DLD1 (cell line): ENCODE measurements at regions not wholly inside any gene's neighbourhood (a gene's known extent, or its start where the extent isn't known, plus 50 kb on each side); places are given as distances from the start of the nearest gene placed in this dataset.

Experiments used
- in situ Hi-C: cut with HindIII; loops from 2 replicates; pipeline ENCODE4 v1.10.0; 2017; ENCODE audit warnings: low sequenced_read_pairs

DNA sequence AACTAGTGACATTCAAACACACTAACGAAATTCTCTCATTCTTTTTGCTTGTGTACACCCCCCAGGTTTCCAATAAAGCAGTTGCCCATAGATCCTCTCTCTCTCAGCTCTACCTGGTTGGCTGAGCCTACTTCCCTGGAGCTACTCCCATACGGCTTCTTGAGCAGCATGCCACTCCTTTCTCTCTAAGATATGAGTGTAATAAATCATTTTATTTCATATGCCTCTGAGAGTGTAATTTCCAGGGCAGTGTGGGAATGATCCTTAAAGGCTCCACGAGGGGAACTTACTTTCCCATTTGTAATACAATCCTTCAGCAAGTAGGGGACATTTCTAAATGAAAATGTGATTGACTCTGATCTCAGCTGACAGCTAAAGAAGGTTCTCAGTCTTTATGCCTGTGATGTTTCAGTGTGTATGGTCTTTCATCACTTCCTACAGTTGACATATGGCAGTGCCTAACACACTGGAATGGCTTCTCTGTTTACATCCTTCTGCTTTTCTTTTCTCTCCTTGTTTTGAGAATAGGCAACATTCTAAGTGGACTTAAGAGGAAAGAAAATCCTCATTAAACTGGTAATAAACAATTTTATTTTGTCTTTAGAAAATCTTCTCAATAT lies 1194.3 kb upstream of the CDH8 start:
- in situ Hi-C loops = no loop called here

DNA sequence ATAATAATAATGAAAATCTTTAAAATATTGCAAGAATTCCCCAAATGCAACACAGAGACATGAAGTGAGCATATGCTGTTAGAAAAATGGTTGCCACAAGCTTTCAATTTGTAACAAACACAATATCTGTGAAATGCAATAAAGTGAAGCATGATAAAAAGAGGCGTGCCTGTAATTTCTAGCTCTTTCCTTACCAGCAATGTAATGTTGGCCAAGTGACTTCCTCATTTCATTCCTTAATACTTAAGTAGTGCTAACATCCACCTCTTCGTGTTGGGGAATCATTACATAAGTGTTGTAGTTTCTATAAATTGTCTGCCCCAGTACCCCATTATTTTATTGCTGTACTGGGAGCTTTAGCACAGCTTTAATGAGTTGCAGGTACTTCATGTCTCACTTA lies 1192.0 kb upstream of the CDH8 start:
- in situ Hi-C loops = no loop called here

DNA sequence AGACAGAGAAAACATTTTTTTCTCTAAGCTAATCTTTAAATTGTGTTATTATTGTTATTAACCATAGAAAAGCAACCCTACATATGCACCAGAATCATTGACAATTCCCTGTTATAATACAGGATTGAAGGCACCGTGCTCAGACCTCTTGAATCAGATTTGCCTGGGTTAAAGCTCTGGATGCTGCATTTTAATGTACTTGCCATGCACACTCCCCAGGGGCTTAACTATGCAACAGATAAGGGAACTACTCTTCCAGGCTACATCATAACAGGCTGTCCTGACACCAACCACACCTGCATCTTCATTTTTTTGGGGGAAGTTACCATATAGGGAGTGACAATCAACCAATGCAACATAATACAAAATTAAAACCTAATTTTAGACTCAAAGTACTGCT lies 1187.6 kb upstream of the CDH8 start:
- in situ Hi-C loops = no loop called here

DNA sequence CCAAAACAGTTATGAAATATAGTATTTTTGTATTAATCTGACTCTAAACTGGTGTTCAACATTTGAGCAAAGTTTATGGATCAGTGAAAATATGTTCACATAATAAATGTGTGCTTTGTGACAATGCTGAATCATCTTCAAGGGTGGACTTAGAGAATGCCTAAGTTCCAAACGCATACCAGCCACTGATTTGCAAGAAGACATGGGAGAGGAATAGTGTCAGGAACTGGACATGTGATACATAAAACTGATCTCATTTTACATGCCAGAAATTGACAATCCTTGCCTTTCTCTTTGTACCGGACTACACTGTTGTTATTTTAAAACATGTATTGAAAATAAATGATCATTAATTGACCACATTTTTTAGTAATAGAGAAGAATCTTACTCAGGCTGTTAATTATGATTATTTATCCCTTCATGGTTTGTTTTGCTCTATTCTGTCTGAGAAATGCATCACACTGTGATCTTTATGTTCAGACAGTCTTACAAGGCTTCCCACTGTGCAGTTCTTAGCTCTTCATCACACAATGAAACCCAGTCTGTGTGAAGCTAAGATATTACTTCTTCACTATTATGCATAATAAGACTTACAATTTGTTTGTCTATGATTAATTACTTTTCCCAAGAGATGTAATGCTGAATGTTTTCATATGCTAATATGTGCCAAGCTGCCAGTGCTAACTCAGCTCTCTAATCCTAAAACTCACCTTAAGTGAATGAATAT lies 1180.6 kb upstream of the CDH8 start:
- in situ Hi-C loops = no loop called here

DNA sequence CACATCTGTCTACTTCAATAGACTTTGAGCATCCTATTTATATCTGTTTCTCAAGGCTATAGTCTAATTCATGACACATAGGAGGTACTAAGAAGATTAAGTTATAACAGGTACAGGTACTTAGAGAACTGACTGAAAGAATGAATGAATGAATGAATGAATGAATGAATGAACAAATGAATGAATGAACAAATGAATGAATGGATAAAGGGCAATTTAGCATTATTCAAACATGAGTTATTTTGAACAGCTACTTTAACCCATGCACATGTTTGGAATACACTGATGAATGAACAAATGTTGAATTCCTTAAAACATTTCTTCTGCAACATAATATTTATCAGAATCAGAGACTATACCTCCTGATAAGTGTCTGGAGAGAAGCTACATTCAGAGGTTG lies 1165.6 kb upstream of the CDH8 start:
- in situ Hi-C loops = no loop called here

DNA sequence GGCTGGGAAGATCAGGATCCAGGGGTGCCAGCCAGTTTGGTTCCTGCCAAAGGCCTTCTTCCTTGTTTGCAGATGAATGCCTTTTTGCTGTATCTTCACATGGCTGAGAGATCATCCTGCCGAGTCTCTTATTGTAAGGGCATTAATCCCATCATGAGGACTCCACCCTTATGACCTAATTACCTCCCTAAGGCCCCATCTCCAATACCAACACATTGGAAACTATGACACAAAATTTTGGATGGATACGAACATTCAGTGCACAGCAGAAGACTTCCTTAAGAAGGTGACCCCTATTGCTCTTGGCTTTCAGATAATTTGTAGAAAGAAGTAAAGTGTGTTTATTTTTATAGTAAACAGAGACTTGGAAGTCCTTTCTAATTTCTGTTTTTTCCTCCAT lies 1164.7 kb upstream of the CDH8 start:
- in situ Hi-C loops = no loop called here

GRCh38 chr16:63195336-63195735 lies 1159.1 kb upstream of the CDH8 start:
- in situ Hi-C loops = no loop called here

- in situ Hi-C loops = no loop called here
Measured at GRCh38 chr16:63192980-63193379, 1156.7 kb upstream of the CDH8 start.

DNA sequence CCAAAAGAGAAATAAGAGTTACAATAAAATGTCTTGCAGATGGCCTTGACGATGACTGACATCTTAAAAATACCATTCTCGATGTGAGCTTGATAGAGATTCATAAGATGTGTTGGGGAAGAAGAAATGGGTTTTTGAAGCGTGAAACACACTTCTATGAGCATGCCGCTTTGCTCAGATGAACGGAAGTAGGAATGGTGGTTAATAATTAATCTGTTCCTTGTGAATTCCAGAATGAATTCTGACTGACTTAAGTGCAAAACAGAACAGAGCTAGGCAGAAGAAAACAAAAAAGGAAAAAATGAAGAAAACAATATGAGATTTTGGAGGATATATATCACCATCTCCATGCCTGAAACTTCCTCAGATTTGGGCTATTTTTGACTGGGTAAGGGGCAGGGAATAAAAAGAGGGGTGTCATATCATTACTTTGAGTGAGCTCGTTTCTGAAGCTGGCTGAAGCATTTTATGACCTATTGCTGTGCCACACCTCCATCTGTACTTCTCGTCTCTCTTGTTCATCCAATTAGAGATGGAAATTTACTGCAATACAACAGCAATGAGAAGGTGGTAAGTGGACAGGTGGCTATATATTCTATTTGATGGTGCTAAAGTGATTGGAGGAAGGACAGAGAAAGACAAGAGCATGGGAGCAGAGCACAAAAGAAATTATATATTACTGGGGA lies 1152.0 kb upstream of the CDH8 start:
- in situ Hi-C loops = no loop called here

GRCh38 chr16:63187638-63188037 lies 1151.4 kb upstream of the CDH8 start:
- in situ Hi-C loops = no loop called here

- in situ Hi-C loops = no loop called here
Measured at GRCh38 chr16:63185235-63185780, 1149.1 kb upstream of the CDH8 start.

- in situ Hi-C loops = no loop called here
Measured at GRCh38 chr16:63183743-63184142, 1147.5 kb upstream of the CDH8 start.

DNA sequence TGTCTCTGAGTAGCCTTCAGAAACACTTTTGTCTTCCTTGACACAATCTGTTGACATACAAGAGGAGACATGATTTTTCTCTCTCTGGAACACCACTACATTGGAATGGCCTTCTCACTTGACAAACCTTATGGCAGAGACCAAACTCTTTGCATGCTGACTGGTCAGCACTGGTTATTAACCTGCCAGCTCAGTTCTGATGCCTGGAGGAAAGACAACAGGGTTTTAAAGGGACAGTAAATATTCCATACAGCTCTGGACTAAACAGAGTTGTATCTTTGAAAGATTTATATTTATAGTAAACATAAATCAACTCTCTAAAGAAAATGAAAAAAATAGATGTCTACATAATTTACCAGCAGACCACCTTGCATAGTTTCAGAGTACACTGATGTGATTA lies 1139.1 kb upstream of the CDH8 start:
- in situ Hi-C loops = no loop called here

DNA sequence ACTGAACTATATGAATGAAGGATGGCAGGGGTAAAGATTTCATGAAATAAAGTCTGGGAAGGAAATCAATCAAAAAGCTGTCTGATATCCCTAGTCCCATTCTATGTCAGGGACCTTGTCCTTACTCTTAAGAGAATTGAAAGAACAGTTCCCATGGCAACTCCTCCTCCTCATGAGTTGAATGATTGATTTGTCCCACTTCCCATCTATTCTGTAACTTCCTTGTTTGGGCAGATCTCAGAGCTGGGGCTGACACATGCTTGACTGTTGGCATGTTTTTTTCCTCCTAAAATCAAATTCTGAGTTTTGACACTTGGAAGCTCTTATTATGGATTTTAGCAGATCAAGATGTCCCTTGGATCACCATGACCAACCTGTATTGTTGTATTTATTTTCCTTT lies 1138.6 kb upstream of the CDH8 start:
- in situ Hi-C loops = no loop called here

GRCh38 chr16:63171545-63171944 lies 1135.3 kb upstream of the CDH8 start:
- in situ Hi-C loops = no loop called here

DNA sequence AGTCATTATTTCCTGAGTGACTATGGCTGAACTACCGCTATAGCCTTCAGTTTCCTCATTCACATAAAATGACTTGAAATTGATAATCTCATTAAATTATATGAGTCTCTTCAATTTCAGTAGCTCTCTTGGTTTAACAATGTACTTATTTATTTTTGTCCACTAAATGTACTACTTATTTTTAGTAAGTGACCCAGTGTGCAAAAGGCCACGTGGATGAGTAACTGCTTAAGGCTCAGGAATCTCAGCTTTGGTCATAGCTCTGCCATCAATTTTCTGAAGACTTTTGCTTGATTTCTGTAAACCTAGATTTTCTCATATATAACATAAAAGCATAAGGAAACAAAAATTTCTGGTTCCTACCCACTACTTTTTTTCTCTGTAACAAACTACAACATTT lies 1132.9 kb upstream of the CDH8 start:
- in situ Hi-C loops = no loop called here

GRCh38 chr16:63157818-63158217 lies 1121.6 kb upstream of the CDH8 start:
- in situ Hi-C loops = no loop called here

GRCh38 chr16:63146251-63146650 lies 1110.0 kb upstream of the CDH8 start:
- in situ Hi-C loops = no loop called here

DNA sequence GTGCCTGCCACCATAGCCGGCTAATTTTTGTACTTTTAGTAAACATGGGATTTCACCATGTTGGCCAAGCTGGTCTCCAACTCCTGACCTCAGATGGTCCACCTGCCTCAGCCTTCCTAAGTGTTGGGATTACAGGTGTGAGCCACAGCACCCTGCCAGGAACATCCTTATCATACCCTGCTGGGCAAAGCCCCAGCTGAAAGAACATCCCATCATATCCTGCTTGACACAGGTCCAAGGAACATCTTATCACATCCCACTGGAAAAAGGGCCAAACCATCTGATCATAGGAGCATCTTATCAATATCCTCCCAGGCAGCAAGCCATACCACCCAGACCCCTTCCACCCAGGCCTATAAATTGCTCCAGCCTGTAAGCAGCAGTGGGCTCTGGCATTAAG lies 1109.2 kb upstream of the CDH8 start:
- in situ Hi-C loops = no loop called here

DNA sequence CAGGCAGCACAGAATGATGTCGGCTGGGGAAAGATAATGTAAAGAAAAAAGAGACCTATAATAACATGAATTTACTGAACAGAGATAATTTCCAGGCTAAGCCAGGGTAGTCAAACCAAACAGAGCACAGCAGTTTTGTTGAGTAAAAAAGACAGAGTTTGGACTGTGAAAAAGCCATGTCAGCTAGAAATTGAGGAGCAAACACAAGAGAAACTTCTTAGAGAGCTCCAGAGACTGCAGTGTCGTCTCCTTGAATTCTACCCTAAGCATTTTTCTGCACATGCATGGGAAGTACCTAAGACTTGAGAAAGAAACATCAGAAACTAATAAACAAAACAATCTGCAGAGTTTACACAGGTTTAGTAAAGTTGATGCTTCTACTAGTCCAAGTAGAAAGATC lies 1098.8 kb upstream of the CDH8 start:
- in situ Hi-C loops = no loop called here

GRCh38 chr16:63131503-63131902 lies 1095.3 kb upstream of the CDH8 start:
- in situ Hi-C loops = no loop called here

DNA sequence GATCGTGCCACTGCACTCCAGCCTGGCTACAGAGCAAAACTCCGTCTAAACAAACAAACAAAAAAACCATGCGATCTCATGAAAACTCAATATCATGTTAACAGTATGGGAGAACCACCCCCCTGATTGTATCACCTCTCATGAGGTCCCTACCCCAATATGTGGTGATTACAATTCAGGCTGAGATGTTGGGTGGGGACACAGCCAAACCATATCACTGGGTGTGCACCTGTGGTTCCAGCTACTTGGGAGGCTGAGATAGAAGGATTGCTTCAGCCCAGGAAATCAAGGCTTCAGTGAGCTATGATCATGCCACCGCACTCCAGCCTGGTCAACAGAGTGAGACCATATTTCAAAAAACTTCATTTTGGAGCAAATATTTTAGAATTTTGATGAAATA lies 1094.7 kb upstream of the CDH8 start:
- in situ Hi-C loops = no loop called here
